ENCODE measurements at regions not wholly inside any gene's neighbourhood (a gene's known extent, or its start where the extent isn't known, plus 50 kb on each side); places are given as distances from the start of the nearest gene placed in this dataset.

DNA sequence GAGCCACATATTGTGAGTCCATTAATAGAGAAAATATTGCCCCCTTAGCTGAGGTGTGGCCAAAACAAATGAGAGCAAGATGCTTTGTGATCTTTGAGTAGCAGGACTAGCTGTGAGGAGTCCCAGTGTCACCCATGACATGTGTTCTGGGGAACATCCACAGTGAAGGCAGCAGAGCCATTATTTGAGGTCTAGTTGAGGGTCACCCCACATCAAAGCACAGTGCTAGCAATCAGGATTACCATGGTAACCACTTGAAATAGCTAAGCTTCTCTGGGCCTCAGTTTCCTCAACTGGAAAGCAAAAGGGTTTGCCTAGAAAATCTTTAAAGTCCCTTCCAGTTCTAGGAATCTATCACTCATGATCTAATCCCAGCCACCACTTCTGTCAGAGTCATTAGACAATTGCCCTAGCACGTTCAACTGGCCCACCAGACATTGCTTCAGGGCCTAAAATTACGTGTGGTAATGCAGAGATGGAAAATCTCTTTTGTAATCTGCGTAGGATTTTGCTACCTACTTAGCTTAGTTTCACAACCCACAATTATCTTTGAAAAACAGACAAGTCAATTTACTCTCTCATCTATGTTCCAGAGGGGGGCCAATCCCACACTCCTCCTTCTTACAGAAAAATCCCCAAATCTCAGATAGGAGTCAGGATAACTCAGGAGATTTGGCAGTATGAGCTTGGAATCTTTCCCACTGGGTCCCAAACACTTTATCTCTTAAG, 251.2 kb upstream of the EGLN3 start:
- WGBS, 2 experiments (ENCODE audit: insufficient coverage in 2 of 2), result 100% methylated on average over 3 of the region's 3 CpGs; no CpG with 5 or more reads in 1 of the 2 experiments
- no peak overlapping the region for H3K27ac ChIP-seq (ENCODE audit: low read depth, low read length, severe bottlenecking)

DNA sequence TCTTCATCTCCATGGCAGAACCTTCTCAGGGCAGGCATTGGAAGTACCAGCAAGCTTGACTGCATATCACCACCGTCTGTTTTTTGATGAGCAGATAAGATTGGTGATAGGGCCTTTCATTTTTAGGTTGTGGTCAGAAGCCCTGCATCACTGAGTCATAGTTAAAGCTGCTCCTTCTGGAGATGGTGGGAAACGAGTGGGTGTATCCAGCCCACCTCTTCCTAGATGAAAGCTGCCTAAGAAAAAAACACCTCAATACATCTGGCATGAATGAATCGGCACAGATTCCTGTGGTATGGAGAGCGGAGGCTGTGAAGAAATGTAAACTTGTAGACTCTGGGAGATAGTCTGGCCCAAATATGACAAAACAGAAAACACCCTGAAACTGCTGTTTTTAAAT, 248.7 kb upstream of the EGLN3 start:
- WGBS, 2 experiments (ENCODE audit: insufficient coverage in 2 of 2), result 60 to 100% methylated on average over 1 of the region's 4 CpGs
- H3K9me3 ChIP-seq (ENCODE audit: control insufficient read depth, low read length), result no peaks in the 10 kb centered on the region
- no peak overlapping the region for H3K27ac ChIP-seq (ENCODE audit: low read depth, low read length, severe bottlenecking)
- no peaks in the 10 kb centered on the region for H3K36me3 ChIP-seq (ENCODE audit: control insufficient read depth, insufficient read depth, low read length)
- H3K4me1 ChIP-seq (ENCODE audit: control insufficient read depth, insufficient read depth, low read length, poor library complexity, severe bottlenecking), result peaks cover 5% of the 10 kb centered on the region
- no peak overlapping the region for H3K4me3 ChIP-seq (ENCODE audit: extremely low read depth, insufficient read depth, low read length, poor library complexity, severe bottlenecking)

More for the DNA sequence above, 251.2 kb upstream of the EGLN3 start:
- Histone ChIP-seq H3K9me3 (ENCODE audit: control insufficient read depth, low read length) (no peaks in the 10 kb centered on the region), H3K4me1 (ENCODE audit: control insufficient read depth, insufficient read depth, low read length, poor library complexity, severe bottlenecking) (peaks cover 5% of the 10 kb centered on the region), H3K4me3 (ENCODE audit: extremely low read depth, insufficient read depth, low read length, poor library complexity, severe bottlenecking) (no peak overlapping the region), H3K36me3 (ENCODE audit: control insufficient read depth, insufficient read depth, low read length) (no peaks in the 10 kb centered on the region)

DNA sequence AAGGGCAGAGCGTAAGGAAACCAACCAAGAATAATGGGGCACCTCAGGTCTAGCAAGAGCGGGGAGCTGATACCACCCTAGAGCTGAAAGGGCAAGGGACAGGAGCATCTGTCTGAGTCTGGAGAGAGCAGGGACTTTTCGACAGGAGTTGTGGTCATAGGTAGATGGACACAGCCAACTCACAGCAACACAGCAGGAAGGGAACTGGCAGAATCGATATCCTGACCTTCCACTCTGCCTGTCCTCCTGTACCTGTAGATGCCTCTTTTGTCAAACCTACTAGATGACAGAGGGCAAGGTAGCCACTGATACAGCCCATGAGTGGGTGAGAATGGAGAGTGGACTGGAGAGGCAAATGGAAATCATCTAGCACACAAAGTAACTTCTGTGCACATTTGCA, 247.2 kb upstream of the EGLN3 start:
- peaks cover 5% of the 10 kb centered on the region for H3K4me1 ChIP-seq (ENCODE audit: control insufficient read depth, insufficient read depth, low read length, poor library complexity, severe bottlenecking)
- no peak overlapping the region for H3K27ac ChIP-seq (ENCODE audit: low read depth, low read length, severe bottlenecking)
- H3K4me3 ChIP-seq (ENCODE audit: extremely low read depth, insufficient read depth, low read length, poor library complexity, severe bottlenecking), result no peak overlapping the region
- no peaks in the 10 kb centered on the region for H3K36me3 ChIP-seq (ENCODE audit: control insufficient read depth, insufficient read depth, low read length)
- 100% methylated on average over 2 to 3 of the region's 4 CpGs for WGBS, 2 experiments (ENCODE audit: insufficient coverage in 2 of 2)
- H3K9me3 ChIP-seq (ENCODE audit: control insufficient read depth, low read length), result no peaks in the 10 kb centered on the region

DNA sequence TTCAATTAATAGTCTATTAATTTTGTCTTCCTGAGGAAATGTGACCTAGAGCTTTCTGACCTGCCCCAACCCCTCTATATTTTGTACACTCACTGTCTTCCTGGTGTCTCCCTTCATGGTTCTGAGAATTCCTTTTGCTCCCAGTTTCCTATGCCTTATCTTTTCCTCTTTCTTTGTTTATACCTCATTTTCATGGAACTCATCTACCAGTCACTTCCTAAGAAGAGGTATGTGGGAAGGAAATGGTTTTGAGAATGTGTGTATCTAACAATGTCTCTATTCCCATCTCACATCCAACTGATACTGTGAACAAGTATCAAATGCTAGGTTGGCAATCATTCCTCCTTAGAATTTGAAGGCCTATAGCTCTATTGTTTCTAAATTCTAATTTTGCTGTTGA, 245.1 kb upstream of the EGLN3 start:
- Histone ChIP-seq H3K4me3 (ENCODE audit: extremely low read depth, insufficient read depth, low read length, poor library complexity, severe bottlenecking) (no peak overlapping the region), H3K9me3 (ENCODE audit: control insufficient read depth, low read length) (no peaks in the 10 kb centered on the region), H3K36me3 (ENCODE audit: control insufficient read depth, insufficient read depth, low read length) (no peaks in the 10 kb centered on the region), H3K27ac (ENCODE audit: low read depth, low read length, severe bottlenecking) (no peak overlapping the region), H3K4me1 (ENCODE audit: control insufficient read depth, insufficient read depth, low read length, poor library complexity, severe bottlenecking) (peaks cover 2% of the 10 kb centered on the region)

DNA sequence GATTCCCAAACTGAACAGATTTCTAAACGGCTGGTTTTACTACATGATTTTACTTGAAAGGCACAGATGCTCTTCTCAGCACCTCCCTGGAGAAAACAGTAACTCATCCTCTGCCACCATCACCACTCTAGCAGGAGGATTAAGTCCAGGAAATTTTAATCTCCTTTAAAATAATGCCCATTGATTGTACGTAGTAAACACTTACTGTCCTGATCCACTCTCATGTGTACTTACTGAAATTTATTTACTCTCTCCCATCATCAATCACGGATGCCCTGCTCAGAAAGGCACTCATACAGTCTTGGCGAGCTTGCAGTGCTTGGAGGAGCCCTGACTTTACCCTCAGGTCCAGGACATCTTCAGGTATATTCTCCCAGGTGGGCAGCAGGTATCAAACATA, 239.8 kb upstream of the EGLN3 start:
- 88 to 92% methylated on average over 3 to 4 of the region's 4 CpGs for WGBS, 2 experiments (ENCODE audit: insufficient coverage in 2 of 2)
- Histone ChIP-seq H3K4me1 (ENCODE audit: control insufficient read depth, insufficient read depth, low read length, poor library complexity, severe bottlenecking) (no peaks in the 10 kb centered on the region), H3K36me3 (ENCODE audit: control insufficient read depth, insufficient read depth, low read length) (no peaks in the 10 kb centered on the region), H3K9me3 (ENCODE audit: control insufficient read depth, low read length) (no peaks in the 10 kb centered on the region), H3K4me3 (ENCODE audit: extremely low read depth, insufficient read depth, low read length, poor library complexity, severe bottlenecking) (no peak overlapping the region), H3K27ac (ENCODE audit: low read depth, low read length, severe bottlenecking) (no peak overlapping the region)

DNA sequence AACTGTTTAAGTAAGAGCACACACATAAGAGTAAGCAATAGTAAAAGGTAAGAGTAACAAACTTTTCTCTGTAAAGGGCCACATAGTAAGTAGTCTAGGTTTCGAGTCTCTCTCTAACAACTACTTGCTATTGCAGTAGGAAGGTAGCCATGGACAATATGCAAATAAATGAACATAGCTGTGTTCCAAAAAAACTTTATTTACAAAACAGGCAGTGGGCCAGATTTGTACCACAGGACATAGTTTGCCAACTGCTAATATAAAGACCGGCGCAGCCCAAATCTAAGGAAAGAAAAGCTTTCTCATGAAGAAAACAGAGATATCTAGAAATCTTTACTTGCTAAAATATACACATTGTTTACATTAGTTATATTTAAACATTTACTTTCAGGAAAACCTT, 239.0 kb upstream of the EGLN3 start:
- no peaks in the 10 kb centered on the region for H3K9me3 ChIP-seq (ENCODE audit: control insufficient read depth, low read length)
- H3K27ac ChIP-seq (ENCODE audit: low read depth, low read length, severe bottlenecking), result no peak overlapping the region
- H3K4me1 ChIP-seq (ENCODE audit: control insufficient read depth, insufficient read depth, low read length, poor library complexity, severe bottlenecking), result no peaks in the 10 kb centered on the region
- WGBS, 2 experiments (ENCODE audit: insufficient coverage in 2 of 2), result 100% methylated on average over 1 of the region's 3 CpGs; no CpG with 5 or more reads in 1 of the 2 experiments
- no peaks in the 10 kb centered on the region for H3K36me3 ChIP-seq (ENCODE audit: control insufficient read depth, insufficient read depth, low read length)
- no peak overlapping the region for H3K4me3 ChIP-seq (ENCODE audit: extremely low read depth, insufficient read depth, low read length, poor library complexity, severe bottlenecking)

DNA sequence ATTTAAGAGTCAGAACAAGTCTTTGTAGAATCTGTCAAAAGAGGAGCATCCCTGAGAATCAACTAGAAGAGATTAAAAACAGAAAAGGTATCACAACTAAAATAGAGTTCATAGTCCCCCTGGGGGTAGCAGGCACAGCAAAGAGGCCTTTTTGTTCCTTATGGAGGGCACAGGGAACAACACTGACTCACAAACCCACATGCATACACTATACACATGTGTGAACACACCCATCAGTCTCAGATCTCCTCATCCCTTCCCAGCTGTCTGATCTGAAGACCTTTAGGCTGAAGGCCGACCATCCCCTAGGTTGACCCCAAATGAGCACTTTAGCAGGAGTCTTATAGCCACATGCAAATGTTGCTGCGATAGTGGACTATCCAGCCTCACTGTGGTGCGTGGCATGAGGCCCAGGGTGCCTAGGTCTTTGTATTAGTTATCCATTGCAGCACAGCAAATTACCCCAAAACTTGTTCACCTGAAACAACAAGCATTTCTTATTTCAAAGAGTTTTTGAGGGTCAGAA, 236.7 kb upstream of the EGLN3 start:
- Histone ChIP-seq H3K27ac (ENCODE audit: low read depth, low read length, severe bottlenecking) (no peak overlapping the region), H3K4me3 (ENCODE audit: extremely low read depth, insufficient read depth, low read length, poor library complexity, severe bottlenecking) (no peak overlapping the region), H3K9me3 (ENCODE audit: control insufficient read depth, low read length) (no peaks in the 10 kb centered on the region), H3K36me3 (ENCODE audit: control insufficient read depth, insufficient read depth, low read length) (no peaks in the 10 kb centered on the region), H3K4me1 (ENCODE audit: control insufficient read depth, insufficient read depth, low read length, poor library complexity, severe bottlenecking) (no peaks in the 10 kb centered on the region)
- WGBS, 2 experiments (ENCODE audit: insufficient coverage in 2 of 2), result 88 to 93% methylated on average over 3 of the region's 3 CpGs

DNA sequence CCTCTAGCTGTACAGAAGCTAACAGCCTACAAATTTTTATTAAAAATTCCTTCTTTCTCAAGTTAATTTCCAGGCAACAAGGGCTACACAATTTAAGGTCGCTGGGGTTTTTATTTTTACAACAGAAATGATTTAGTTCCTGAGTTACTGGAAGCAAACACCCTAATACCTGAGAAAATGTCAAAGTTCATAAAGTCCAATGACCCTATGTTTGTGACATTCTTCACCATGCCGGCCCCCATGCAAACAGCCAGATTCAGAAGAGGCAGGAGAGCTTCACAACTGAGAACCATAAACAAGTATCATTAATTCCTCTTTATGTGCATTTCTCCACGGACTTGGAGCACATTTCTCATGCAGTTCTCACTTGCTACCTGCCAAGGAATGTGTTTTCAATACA, 236.2 kb upstream of the EGLN3 start:
- Histone ChIP-seq H3K9me3 (ENCODE audit: control insufficient read depth, low read length) (no peaks in the 10 kb centered on the region), H3K4me3 (ENCODE audit: extremely low read depth, insufficient read depth, low read length, poor library complexity, severe bottlenecking) (no peak overlapping the region), H3K36me3 (ENCODE audit: control insufficient read depth, insufficient read depth, low read length) (no peaks in the 10 kb centered on the region), H3K4me1 (ENCODE audit: control insufficient read depth, insufficient read depth, low read length, poor library complexity, severe bottlenecking) (no peaks in the 10 kb centered on the region), H3K27ac (ENCODE audit: low read depth, low read length, severe bottlenecking) (no peak overlapping the region)
- WGBS, 2 experiments (ENCODE audit: insufficient coverage in 2 of 2), result 61 to 80% methylated on average over 2 of the region's 3 CpGs

DNA sequence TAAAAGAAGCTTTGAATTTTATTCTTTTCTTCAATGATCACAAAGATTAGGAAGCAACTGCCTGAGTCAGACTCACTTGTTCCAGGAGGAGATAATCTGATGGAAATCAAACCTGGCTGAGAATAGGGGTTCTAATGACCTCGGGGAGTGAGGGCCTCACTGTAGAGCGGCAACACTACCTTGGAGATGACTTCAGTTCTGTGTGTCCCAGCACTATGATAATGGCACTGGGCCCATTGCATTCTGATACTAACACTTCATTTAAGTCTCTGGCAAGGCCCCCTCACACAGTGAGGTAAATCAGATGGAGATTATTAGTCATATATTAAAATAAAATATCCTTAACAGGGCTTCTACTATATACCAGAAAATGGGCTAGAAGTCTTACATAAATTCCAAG, 233.3 kb upstream of the EGLN3 start:
- Histone ChIP-seq H3K27ac (ENCODE audit: low read depth, low read length, severe bottlenecking) (no peak overlapping the region), H3K4me3 (ENCODE audit: extremely low read depth, insufficient read depth, low read length, poor library complexity, severe bottlenecking) (no peak overlapping the region), H3K36me3 (ENCODE audit: control insufficient read depth, insufficient read depth, low read length) (no peaks in the 10 kb centered on the region), H3K9me3 (ENCODE audit: control insufficient read depth, low read length) (no peaks in the 10 kb centered on the region), H3K4me1 (ENCODE audit: control insufficient read depth, insufficient read depth, low read length, poor library complexity, severe bottlenecking) (peaks cover 14% of the 10 kb centered on the region)
- 94 to 100% methylated on average over 1 to 2 of the region's 2 CpGs for WGBS, 2 experiments (ENCODE audit: insufficient coverage in 2 of 2)

DNA sequence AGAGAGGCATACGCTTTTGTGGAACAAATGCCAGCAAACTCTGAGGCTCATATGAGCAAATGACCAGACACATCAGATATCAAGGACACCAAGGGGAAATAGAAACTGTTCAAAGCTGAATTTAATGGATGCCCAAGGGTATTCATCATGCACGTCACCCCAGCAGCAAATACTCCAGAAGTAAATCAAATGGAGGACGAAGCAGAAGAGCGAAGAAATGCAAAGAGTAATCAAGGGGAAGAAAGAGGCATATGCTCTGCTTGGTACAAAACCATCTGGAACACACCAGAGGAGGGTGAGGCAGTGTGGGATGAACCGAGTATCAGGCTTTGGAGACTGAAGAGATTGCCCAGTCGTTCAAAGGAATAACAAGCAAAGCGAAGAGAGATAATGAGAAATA, 232.6 kb upstream of the EGLN3 start:
- Histone ChIP-seq H3K27ac (ENCODE audit: low read depth, low read length, severe bottlenecking) (no peak overlapping the region), H3K9me3 (ENCODE audit: control insufficient read depth, low read length) (no peaks in the 10 kb centered on the region), H3K4me1 (ENCODE audit: control insufficient read depth, insufficient read depth, low read length, poor library complexity, severe bottlenecking) (peaks cover 14% of the 10 kb centered on the region), H3K36me3 (ENCODE audit: control insufficient read depth, insufficient read depth, low read length) (no peaks in the 10 kb centered on the region), H3K4me3 (ENCODE audit: extremely low read depth, insufficient read depth, low read length, poor library complexity, severe bottlenecking) (no peak overlapping the region)
- 100% methylated on average over 4 to 7 of the region's 7 CpGs for WGBS, 2 experiments (ENCODE audit: insufficient coverage in 2 of 2)

DNA sequence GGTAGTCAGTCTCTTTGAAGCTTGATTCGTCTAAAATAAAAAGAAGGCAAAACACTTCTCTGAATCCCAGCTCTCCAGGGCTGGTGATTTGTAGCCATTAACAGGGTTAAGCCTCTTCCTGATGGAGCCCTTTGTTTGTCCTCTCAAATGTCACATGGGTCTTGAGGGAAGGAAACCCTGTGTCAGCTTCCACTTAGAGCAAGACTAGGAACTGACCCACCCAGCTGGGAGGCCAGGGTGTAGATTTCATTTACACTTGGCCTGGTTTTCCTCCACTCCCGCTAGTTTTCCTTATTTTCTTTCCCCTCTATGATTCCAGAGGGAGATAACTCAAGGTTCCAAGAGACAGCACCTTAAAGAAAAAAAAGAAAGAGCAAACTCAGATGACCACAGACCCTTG, 230.5 kb upstream of the EGLN3 start:
- H3K4me3 ChIP-seq (ENCODE audit: extremely low read depth, insufficient read depth, low read length, poor library complexity, severe bottlenecking), result no peak overlapping the region
- WGBS, 2 experiments (ENCODE audit: insufficient coverage in 2 of 2), result 93% methylated on average over 2 of the region's 2 CpGs; no CpG with 5 or more reads in 1 of the 2 experiments
- H3K9me3 ChIP-seq (ENCODE audit: control insufficient read depth, low read length), result no peaks in the 10 kb centered on the region
- H3K4me1 ChIP-seq (ENCODE audit: control insufficient read depth, insufficient read depth, low read length, poor library complexity, severe bottlenecking), result peaks cover 14% of the 10 kb centered on the region
- H3K36me3 ChIP-seq (ENCODE audit: control insufficient read depth, insufficient read depth, low read length), result no peaks in the 10 kb centered on the region
- peak overlapping the region; percentile 64 for H3K27ac ChIP-seq (ENCODE audit: low read depth, low read length, severe bottlenecking)
